AML-193 (cell line): ENCODE measurements at regions not wholly inside any gene's neighbourhood (a gene's known extent, or its start where the extent isn't known, plus 50 kb on each side); places are given as distances from the start of the nearest gene placed in this dataset.
"Not testable (repeated sequence)": the region's sequence is repeated elsewhere in the genome, so short reads cannot be mapped to it uniquely, and the experiment has no call there.

Source experiments
- DNase-seq, 2 experiments: peaks; one replicate each; lab custom pipeline; 2025; lab: John Stamatoyannopoulos, UW

DNA sequence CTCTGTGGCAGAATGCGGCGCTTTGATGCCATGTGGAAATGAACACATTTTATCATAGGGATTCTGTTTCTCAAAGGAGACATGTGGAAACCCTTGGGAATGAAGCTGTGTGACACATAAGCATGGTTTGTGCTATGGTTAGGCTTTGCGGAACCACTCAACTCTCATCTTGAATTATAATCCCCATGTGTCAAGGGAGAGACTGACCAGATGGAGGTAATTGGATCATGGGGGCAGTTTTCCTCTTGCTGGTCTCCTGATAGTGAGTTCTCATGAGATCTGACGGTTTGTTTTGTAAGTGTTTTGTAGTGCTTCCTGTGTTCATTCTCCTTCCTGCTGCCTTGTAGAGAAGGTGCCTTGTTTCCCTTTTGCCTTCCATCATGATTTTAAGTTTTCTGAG lies 1109.2 kb upstream of the ALCAM start:
- no peak for DNase-seq

DNA sequence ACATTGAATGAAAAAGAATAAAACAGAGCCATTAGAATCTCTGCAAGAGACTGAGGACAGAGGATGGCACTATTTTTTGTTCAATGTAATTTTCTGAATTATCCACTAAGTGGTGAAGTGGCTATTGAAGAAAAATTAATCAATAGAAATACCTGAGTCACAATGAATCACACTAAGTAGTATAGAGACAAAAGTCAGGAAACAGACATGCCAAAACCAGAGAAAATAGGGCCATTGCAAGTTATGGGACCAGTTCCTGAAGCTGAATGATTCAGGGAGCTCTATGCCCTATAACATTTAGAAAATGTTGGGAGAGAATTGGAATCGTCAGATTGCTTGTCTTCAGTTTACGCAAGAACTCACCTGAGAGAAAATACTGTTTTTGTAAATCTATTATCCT lies 1103.2 kb upstream of the ALCAM start:
- no peak for DNase-seq

DNA sequence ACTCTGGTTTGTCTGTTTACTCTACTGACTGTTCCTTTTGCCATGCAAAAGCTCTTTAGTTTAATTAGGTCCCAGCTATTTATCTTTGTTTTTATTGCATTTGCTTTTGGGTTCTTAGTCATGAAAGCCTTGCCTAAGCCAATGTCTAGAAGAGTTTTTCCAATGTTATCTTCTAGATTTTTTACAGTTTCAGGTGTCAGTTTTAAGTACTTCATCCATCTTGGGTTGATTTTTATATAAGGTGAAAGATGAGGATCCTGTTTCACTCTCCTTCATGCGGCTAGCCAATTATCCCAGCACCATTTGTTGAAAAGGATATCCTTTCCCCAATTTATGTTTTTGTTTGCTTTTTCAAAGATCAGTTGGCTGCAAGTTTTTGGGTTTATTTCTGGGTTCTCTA lies 1100.5 kb upstream of the ALCAM start:
- DNase-seq, result not testable (repeated sequence)

DNA sequence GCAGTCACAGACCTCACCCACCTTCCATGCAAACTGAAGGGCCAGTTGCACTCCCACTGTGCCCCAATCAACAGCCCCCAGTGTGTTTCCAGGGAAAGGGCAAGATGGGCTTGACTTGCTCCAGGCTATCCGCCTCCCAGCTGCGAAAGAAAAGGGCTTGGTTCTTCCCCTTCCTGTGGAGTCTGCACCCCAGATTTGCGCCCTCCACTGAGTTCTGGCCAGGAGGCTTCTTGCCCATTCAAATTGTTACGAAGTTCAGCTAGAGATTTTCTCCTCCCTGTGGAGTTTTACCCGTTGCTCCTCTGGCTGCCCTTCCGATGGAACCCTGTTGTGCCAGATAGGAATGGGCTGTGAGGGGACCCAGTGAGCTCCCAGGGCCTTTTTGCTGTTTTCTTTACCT lies 1096.9 kb upstream of the ALCAM start:
- DNase-seq, result no peak

DNA sequence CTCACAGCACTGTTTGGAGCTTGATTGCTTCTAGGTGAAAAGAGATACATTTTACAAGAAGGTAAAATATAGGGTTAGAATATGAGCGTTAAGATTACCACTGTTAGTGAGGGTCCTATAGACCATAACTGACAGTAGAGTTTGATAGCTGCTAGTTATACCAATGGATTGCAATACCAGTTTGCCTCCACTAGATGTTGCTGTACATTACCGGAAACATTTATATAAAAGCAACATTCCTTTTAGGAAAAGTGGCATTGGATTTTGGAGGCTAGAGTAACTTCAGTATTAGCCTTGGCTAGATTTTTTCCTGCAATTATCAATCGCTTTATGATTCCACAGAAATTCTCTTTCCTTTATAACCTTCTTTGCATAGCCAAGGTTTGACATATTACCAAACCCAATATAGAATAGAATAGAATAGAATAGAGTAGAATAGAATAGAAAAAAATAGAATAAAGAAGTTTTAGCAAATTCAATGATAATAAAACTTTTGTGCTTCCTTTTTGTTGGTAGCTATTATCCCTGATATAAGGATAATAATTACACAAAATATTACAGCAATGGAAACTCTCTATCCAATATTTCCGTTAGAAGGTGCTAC lies 1093.6 kb upstream of the ALCAM start:
- DNase-seq, result peak; percentile 28

DNA sequence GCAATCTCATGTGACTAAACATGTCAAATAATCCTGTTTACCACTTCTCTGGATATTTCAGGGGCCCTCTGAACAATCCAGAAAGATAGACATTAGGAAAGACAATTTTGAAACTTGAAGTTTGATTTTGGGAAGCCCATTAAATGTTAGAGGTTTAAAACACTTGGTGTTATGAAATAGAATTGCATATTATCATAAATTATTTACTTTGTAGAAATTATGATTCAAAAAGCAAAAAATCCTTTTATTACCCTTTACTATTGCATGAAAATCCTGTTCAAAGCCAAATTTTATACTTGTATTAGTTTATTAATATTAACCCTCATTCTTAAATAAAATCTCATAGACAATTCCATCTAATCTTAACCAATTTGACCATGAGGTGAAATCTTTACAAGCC lies 1091.5 kb upstream of the ALCAM start:
- DNase-seq, result no peak

GRCh38 chr3:104279617-104280016 lies 1087.1 kb upstream of the ALCAM start:
- peak; percentile 16 to 36 for DNase-seq

GRCh38 chr3:104281713-104282112 lies 1085.0 kb upstream of the ALCAM start:
- DNase-seq, result no peak

GRCh38 chr3:104286645-104287044 lies 1080.1 kb upstream of the ALCAM start:
- DNase-seq, result peak; percentile 17 to 57

GRCh38 chr3:104291437-104291851 lies 1075.3 kb upstream of the ALCAM start:
- DNase-seq, result peak in 1 of 2 experiments; percentile 29

- DNase-seq, result no peak
Measured at GRCh38 chr3:104291878-104292277, 1074.8 kb upstream of the ALCAM start.

- no peak for DNase-seq
Measured at GRCh38 chr3:104297617-104298016, 1069.1 kb upstream of the ALCAM start.

- no peak for DNase-seq
Measured at GRCh38 chr3:104298662-104299061, 1068.0 kb upstream of the ALCAM start.

- no peak for DNase-seq
Measured at GRCh38 chr3:104316118-104316517, 1050.6 kb upstream of the ALCAM start.

GRCh38 chr3:104323226-104323625 lies 1043.5 kb upstream of the ALCAM start:
- DNase-seq, result no peak

GRCh38 chr3:104347291-104347690 lies 1019.4 kb upstream of the ALCAM start:
- DNase-seq, result no peak

- no peak for DNase-seq
Measured at GRCh38 chr3:104349836-104350235, 1016.9 kb upstream of the ALCAM start.

GRCh38 chr3:104353951-104354350 lies 1012.8 kb upstream of the ALCAM start:
- DNase-seq, result no peak

DNA sequence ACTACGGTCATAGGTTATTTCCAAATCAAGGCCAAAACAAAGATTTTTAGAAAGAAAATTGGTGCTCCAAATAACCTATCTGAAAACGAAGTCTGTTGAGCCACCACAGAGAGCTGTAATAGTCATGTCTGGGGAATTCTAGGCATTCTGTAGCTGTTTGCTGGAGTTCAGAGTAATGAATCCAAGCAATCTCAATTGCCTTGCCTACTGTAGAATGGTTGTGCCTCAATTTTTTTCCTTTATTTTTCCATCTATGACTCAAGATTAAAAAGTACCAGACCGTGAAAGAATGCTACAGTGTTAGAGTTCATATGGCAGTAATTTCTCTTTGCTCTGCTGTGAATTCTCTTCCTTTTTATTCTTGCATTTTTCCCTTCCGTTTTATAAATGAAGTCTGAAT lies 1007.2 kb upstream of the ALCAM start:
- no peak for DNase-seq

- DNase-seq, result no peak
Measured at GRCh38 chr3:104360038-104360437, 1006.7 kb upstream of the ALCAM start.

GRCh38 chr3:104361748-104362147 lies 1005.0 kb upstream of the ALCAM start:
- not testable (repeated sequence) for DNase-seq

DNA sequence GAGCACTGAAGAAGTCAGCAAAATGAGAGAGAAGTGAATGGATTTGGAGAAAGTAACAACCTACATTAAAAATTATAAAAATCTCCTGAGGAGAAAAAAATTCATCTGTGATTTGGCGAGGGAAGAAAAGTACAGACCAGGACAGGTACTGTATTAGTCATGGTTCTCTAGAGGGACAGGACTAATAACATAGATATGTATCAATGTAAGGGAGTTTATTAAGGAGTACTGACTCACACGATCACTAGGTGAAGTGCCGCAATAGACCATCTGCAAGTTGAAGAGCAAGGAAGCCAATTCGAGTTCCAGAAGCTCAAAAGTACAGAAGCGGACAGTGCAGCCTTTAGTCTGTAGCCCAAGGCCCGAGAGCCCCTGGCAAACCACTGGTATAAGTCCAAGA lies 1004.4 kb upstream of the ALCAM start:
- DNase-seq, result no peak

GRCh38 chr3:104367000-104367399 lies 999.7 kb upstream of the ALCAM start:
- DNase-seq, result no peak

- DNase-seq, result peak; percentile 27 to 36
Measured at GRCh38 chr3:104368760-104369159, 997.9 kb upstream of the ALCAM start.

- DNase-seq, result no peak
Measured at GRCh38 chr3:104385421-104385820, 981.3 kb upstream of the ALCAM start.
